ENCODE measurements at regions not wholly inside any gene's neighbourhood (a gene's known extent, or its start where the extent isn't known, plus 50 kb on each side); places are given as distances from the start of the nearest gene placed in this dataset.
A peak's percentile ranks its signal among the peaks of the same experiment; 100 is the strongest.

DNA sequence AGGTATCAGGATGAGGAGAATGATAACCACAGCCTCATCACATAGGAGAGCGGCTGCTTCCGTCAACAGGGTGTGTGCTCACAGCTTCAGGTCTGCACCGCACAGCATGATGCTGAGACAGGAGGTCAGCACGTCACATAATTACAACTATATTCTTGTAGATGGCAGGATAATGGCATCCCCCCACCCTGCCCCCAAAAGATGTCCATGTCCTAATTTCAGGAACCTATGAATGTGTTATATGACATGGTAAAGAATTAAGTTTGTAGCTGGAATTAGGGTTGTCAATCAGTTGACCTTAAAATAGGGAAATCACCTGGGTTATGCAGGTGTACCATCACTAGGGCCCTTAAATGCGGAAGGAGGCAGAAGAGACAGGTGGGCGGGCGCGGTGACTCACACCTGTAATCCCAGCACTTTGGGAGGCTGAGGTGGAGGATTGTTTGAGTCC, 73.9 kb downstream of the ARL4C start:
- WGBS, 10 experiments, result 80 to 100% (median 96%) methylated on average over 1 to 8 of the region's 8 CpGs; no CpG with 5 or more reads in 1 of the 10 experiments
- Histone ChIP-seq H3K4me1 (replicated peaks in 1 of 2) (peaks cover 14 to 19% of the 10 kb centered on the region in 2 donors), H3K27ac (no peak overlapping the region), H3K4me3 (no peak overlapping the region)
- in situ Hi-C loops (cut with MboI; ENCODE audit: low pct_unique_long_range_greater_than_20kb in 2 of 9, low sequenced_read_pairs in 9 of 9, unreplicated experiment in 9 of 9), result no loop called here
- no peak for ATAC-seq (replicated peaks in 6 of 8)

DNA sequence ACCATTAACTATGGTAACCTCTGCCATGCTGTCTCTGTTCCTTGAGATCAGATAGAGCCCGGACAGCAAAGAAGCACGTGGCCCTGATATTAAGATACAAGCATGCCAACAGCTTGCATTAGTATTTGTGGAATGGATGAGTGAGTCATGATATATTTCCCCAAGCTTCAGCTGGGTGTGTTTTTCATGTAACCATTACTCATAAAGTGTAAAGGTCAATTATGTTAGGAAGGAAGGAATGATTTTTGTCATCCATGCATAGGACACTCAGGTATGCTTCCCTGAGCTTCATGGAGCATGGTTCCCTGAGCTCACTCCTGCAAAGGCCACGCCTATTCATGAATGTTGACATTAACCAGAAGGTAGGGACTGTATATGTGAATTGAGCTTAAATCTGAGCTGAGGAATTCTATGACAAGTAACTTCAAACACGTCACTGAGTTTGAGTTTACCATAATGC, 74.6 kb downstream of the ARL4C start:
- WGBS, 10 experiments, result 0 to 100% (median 68%) methylated on average over 1 to 4 of the region's 4 CpGs
- H3K4me1 ChIP-seq (replicated peaks in 1 of 2), result peaks cover 14 to 16% of the 10 kb centered on the region in 2 donors
- peak; percentile 54 to 96 (median 68) for ATAC-seq (replicated peaks in 6 of 8)
- no peak overlapping the region for H3K27ac ChIP-seq
- no peak overlapping the region for H3K4me3 ChIP-seq
- in situ Hi-C loops (cut with MboI; ENCODE audit: low pct_unique_long_range_greater_than_20kb in 2 of 9, low sequenced_read_pairs in 9 of 9, unreplicated experiment in 9 of 9), result no loop called here

DNA sequence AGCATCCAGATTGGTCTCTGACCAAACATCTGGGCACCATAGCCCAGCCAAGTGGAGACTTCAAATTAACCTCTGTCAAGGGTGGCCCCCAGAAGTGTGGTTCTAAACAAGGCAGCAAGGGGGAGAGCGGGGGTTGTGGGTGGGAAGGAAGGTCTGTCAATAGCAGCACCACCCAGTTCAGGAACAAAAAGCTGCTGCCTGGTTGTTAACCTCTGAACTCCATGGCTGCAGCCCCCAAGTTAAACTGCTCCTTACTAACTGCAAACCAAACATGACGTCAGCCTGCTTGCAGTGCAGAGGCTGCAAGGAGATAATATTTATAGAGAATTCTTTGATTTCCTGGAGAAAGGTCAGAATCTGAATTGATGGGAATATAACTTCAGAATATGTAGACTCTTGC, 76.5 kb downstream of the ARL4C start:
- WGBS, 10 experiments, result 0 to 80% (median 67%) methylated on average over 1 of the region's 2 CpGs; no CpG with 5 or more reads in 7 of the 10 experiments
- Histone ChIP-seq H3K27ac (no peak overlapping the region), H3K4me1 (replicated peaks in 1 of 2) (peaks cover 7 to 14% of the 10 kb centered on the region in 2 donors), H3K4me3 (no peak overlapping the region)
- ATAC-seq (replicated peaks in 6 of 8), result peak in 5 of 8 experiments; percentile 77 to 89 (median 82)
- in situ Hi-C loops (cut with MboI; ENCODE audit: low pct_unique_long_range_greater_than_20kb in 2 of 9, low sequenced_read_pairs in 9 of 9, unreplicated experiment in 9 of 9), result no loop called here

DNA sequence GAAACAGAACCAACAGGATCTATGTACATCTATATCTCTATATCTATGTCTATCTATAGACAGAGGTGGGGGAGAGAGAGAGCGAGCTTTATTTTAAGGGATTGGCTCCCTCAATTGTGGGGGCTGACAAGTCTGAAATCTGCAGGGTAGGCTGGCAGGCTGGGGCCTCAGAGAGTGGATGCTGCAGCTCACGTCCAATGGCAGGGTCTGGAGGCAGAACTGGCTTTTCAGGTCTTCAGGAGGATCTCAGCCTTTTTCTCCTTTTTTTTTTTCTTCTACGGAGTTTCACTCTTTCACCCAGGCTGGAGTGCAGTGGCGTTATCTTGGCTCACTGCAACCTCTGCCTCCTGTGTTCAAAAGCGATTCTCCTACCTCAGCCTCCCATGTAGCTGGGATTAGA, 77.2 kb downstream of the ARL4C start:
- in situ Hi-C loops (cut with MboI; ENCODE audit: low pct_unique_long_range_greater_than_20kb in 2 of 9, low sequenced_read_pairs in 9 of 9, unreplicated experiment in 9 of 9), result no loop called here
- 92 to 100% (median 100%) methylated on average over 1 to 3 of the region's 5 CpGs; no CpG with 5 or more reads in 6 of the 10 experiments for WGBS, 10 experiments
- H3K4me1 ChIP-seq (replicated peaks in 1 of 2), result peaks cover 7 to 14% of the 10 kb centered on the region in 2 donors

DNA sequence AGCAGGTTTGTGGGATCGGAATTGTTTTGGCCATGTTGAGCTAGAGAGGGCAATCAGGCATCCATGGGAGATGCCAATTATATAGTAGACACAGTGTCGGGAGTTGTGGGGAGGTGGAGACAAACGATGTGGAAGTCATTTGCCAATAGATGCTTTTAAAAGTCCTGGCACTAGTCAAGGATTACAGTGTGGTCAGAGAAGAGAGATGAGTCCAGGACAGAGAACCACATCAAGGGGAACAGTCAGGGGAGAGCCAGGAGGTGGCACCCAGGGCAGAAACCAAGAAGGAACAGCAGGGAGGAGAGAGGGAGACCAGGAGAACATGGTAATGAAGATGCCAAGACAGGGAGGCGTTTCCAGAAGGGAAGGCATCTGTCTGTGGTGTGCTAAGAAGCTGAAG, 81.2 kb downstream of the ARL4C start:
- 37 to 100% (median 75%) methylated on average over 1 to 4 of the region's 4 CpGs; no CpG with 5 or more reads in 2 of the 10 experiments for WGBS, 10 experiments
- ATAC-seq (replicated peaks in 6 of 8), result no peak
- in situ Hi-C loops (cut with MboI; ENCODE audit: low pct_unique_long_range_greater_than_20kb in 2 of 9, low sequenced_read_pairs in 9 of 9, unreplicated experiment in 9 of 9), result no loop called here
- no peak overlapping the region for H3K27ac ChIP-seq
- H3K4me1 ChIP-seq (replicated peaks in 1 of 2), result peaks cover 7 to 10% of the 10 kb centered on the region in 2 donors
- H3K4me3 ChIP-seq, result no peak overlapping the region

More for the DNA sequence above, 77.2 kb downstream of the ARL4C start:
- no peak overlapping the region for H3K4me3 ChIP-seq
- no peak for ATAC-seq (replicated peaks in 6 of 8)
- H3K27ac ChIP-seq, result no peak overlapping the region

DNA sequence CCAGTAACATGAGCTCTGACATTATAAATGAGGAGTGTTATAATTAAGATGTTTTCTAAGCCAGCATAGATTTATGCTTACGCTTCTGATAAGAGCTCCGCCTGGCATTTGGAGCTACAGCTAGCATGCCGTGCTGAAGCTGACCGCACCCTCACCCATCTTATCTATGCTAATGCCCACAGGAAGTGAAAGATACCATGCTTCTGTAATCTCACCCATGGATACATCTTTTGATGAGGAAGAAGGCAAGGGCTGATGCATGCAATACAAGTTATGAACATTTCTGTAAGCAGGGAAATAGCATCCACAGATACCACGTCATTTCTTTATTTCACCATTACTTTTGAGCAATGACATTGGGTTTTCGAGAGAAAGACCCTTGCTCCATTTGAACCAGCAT, 82.3 kb downstream of the ARL4C start:
- H3K27ac ChIP-seq, result no peak overlapping the region
- in situ Hi-C loops (cut with MboI; ENCODE audit: low pct_unique_long_range_greater_than_20kb in 2 of 9, low sequenced_read_pairs in 9 of 9, unreplicated experiment in 9 of 9), result no loop called here
- ATAC-seq (replicated peaks in 6 of 8), result no peak
- H3K4me3 ChIP-seq, result no peak overlapping the region
- 40 to 100% (median 88%) methylated on average over 1 to 5 of the region's 6 CpGs; no CpG with 5 or more reads in 1 of the 10 experiments for WGBS, 10 experiments
- H3K4me1 ChIP-seq (replicated peaks in 1 of 2), result peaks cover 0 to 9% of the 10 kb centered on the region in 2 donors

DNA sequence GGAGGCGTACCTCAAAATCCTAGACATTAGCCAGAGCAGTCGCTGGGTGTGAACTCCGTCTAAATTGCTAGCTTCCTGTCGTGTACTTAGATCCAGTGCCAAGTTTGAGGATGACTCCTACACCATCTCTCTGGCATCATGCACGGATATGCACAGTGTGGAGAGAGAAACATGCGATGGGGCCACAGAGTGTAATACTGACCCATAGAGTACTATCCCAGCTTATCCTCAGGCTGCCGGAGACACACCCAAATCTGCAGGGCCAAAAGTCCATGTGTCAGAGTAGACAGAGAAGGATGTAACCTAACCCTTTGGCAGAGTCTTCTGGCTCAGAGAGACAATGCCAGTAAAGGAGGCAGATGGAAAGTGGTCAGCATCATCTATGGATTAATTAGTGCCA, 84.2 kb downstream of the ARL4C start:
- 0 to 100% (median 100%) methylated on average over 1 to 5 of the region's 7 CpGs; no CpG with 5 or more reads in 3 of the 10 experiments for WGBS, 10 experiments
- Histone ChIP-seq H3K4me1 (replicated peaks in 1 of 2) (peaks cover 0 to 9% of the 10 kb centered on the region in 2 donors), H3K4me3 (no peak overlapping the region), H3K27ac (no peak overlapping the region)
- in situ Hi-C loops (cut with MboI; ENCODE audit: low pct_unique_long_range_greater_than_20kb in 2 of 9, low sequenced_read_pairs in 9 of 9, unreplicated experiment in 9 of 9), result no loop called here
- peak in 3 of 8 experiments; percentile 66 to 96 (median 95) for ATAC-seq (replicated peaks in 6 of 8)

DNA sequence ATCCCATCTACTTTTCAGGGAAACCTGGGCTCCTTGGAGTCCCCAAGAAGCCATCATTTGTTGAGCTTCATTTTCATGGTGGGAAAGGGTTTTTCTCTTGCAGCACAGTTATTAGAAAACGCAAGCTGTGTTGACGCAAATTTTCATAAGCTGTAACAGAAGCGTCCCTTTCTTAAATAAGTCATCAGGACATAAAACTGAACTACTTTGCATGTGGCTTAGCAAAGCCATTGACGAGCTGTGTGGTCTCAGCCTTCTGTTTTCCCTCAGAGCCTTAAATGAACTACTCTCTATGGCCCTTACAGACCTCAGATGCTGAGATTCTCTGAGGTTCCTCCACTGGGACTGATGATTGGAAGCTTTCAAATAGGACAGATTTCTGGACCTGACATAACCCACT, 85.1 kb downstream of the ARL4C start:
- Histone ChIP-seq H3K4me3 (no peak overlapping the region), H3K27ac (no peak overlapping the region), H3K4me1 (replicated peaks in 1 of 2) (peaks cover 0 to 9% of the 10 kb centered on the region in 2 donors)
- in situ Hi-C loops (cut with MboI; ENCODE audit: low pct_unique_long_range_greater_than_20kb in 2 of 9, low sequenced_read_pairs in 9 of 9, unreplicated experiment in 9 of 9), result no loop called here
- no peak for ATAC-seq (replicated peaks in 6 of 8)
- 50 to 100% (median 99%) methylated on average over 1 to 4 of the region's 4 CpGs; no CpG with 5 or more reads in 2 of the 10 experiments for WGBS, 10 experiments

DNA sequence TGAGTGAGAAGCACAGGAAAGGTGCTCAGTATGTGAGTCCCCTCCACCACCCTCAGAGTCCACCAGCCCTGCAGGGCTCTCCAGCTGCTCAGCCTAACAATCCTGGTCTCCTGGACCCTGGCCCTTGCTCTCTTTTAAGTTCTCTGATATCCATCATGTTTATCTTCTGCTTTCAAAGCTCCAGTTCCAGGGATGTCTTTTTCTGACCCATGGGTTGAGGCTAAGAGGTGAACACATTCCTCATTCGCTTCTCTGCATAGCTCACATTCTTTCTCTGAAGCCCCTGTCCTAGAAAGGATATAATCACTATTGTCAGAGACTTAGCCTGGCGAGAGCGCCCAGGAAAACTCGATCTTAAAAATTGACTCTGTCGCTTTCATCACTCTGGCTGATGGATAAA, 86.4 kb downstream of the ARL4C start:
- peak in 3 of 8 experiments; percentile 26 to 73 (median 38) for ATAC-seq (replicated peaks in 6 of 8)
- WGBS, 10 experiments, result 40 to 100% (median 75%) methylated on average over 1 to 5 of the region's 5 CpGs; no CpG with 5 or more reads in 2 of the 10 experiments
- in situ Hi-C loops (cut with MboI; ENCODE audit: low pct_unique_long_range_greater_than_20kb in 2 of 9, low sequenced_read_pairs in 9 of 9, unreplicated experiment in 9 of 9), result no loop called here
- no peak overlapping the region for H3K27ac ChIP-seq
- H3K4me3 ChIP-seq, result no peak overlapping the region
- peaks cover 2 to 9% of the 10 kb centered on the region in 2 donors for H3K4me1 ChIP-seq (replicated peaks in 1 of 2)

DNA sequence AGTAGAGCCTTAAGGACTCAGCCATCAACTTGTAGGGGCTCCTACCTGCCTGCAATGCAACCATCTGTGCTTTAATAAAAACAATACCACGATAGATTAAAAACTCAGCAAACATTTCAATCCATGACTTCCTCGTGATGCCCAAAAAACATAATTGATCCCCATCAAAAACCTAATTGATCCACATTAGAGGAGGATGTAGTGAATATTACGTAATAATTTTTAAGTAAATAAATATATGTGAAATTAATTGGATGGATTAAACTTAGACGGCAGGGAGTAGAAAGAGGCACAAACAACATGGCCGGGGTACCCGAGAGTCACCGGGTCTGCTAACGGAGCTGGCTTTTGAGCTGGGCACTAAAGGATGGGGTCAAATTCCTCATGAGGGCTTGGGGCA, 87.3 kb downstream of the ARL4C start:
- Histone ChIP-seq H3K4me3 (no peak overlapping the region), H3K27ac (no peak overlapping the region), H3K4me1 (replicated peaks in 1 of 2) (peaks cover 2 to 9% of the 10 kb centered on the region in 2 donors)
- in situ Hi-C loops (cut with MboI; ENCODE audit: low pct_unique_long_range_greater_than_20kb in 2 of 9, low sequenced_read_pairs in 9 of 9, unreplicated experiment in 9 of 9), result no loop called here
- ATAC-seq (replicated peaks in 6 of 8), result no peak
- 91 to 100% (median 98%) methylated on average over 1 to 8 of the region's 8 CpGs for WGBS, 10 experiments

DNA sequence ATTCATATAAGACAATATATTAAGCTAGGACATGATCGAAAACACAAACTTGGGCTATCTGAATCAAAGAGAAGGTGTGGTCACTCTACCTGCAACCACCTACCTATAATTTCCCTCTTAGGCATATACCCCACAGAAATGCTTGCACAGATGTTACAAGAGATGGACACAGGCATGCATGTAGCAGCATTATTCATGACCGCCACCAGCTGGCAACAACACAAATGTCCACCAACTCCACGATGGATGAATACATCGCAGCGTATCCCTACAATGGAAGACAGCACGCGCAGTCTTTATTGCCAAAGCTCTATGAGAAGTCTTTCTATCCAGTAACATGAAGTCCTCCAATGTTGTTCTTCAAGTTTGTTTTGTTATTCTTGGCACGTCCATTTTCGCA, 90.8 kb downstream of the ARL4C start:
- Histone ChIP-seq H3K4me3 (no peak overlapping the region), H3K27ac (no peak overlapping the region), H3K4me1 (replicated peaks in 1 of 2) (peaks cover 5 to 9% of the 10 kb centered on the region in 2 donors)
- peak in 4 of 8 experiments; percentile 38 to 74 (median 52) for ATAC-seq (replicated peaks in 6 of 8)
- in situ Hi-C loops (cut with MboI; ENCODE audit: low pct_unique_long_range_greater_than_20kb in 2 of 9, low sequenced_read_pairs in 9 of 9, unreplicated experiment in 9 of 9), result no loop called here
- 0 to 100% (median 88%) methylated on average over 1 to 8 of the region's 9 CpGs for WGBS, 10 experiments

DNA sequence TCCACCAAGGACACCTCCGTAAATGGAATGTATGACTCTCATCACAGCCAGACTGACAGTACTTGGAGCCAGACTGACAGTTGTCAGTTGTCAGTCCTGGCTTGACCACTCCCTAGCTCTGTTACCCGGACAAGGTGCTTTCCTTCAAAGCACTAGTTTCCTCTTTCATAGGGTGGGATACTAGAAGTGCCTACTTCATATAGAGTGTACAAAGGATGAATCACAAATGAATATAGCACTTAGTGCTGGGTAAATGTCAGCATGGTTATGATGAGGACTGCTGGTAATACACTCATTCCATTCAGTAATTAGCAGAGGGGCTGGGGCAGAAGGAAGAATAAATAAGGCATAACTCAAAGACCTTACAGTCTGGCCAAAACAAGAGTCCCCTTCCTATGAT, 91.4 kb downstream of the ARL4C start:
- Histone ChIP-seq H3K27ac (no peak overlapping the region), H3K4me1 (replicated peaks in 1 of 2) (peaks cover 3 to 5% of the 10 kb centered on the region in 2 donors), H3K4me3 (no peak overlapping the region)
- in situ Hi-C loops (cut with MboI; ENCODE audit: low pct_unique_long_range_greater_than_20kb in 2 of 9, low sequenced_read_pairs in 9 of 9, unreplicated experiment in 9 of 9), result no loop called here
- ATAC-seq (replicated peaks in 6 of 8), result peak in 3 of 8 experiments; percentile 48 to 64 (median 55)
- 51 to 100% (median 100%) methylated on average over 1 to 2 of the region's 2 CpGs; no CpG with 5 or more reads in 3 of the 10 experiments for WGBS, 10 experiments

DNA sequence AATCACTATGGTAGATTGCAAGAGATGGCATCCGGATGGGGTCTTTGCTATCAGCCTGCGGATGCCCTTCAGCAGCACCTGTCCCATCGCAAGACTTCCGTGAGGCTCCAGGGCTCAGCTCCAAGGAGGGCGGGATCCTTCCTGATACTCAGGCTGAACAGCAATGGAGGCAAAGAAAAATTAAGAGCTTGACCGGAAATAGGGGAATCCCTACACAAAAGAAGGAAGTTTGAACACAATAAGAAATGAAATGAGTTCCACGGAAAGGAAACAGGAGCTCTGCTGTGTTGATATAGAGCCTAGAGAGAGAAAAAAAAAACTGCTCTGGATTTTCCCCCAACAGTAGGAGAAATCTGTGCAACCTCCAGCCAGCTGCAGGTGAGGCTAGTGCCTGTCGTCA, 91.9 kb downstream of the ARL4C start:
- WGBS, 10 experiments, result 73 to 100% (median 93%) methylated on average over 2 to 7 of the region's 8 CpGs; no CpG with 5 or more reads in 1 of the 10 experiments
- no peak for ATAC-seq (replicated peaks in 6 of 8)
- Histone ChIP-seq H3K27ac (no peak overlapping the region), H3K4me1 (replicated peaks in 1 of 2) (peaks cover 0 to 5% of the 10 kb centered on the region in 2 donors), H3K4me3 (no peak overlapping the region)
- in situ Hi-C loops (cut with MboI; ENCODE audit: low pct_unique_long_range_greater_than_20kb in 2 of 9, low sequenced_read_pairs in 9 of 9, unreplicated experiment in 9 of 9), result no loop called here

DNA sequence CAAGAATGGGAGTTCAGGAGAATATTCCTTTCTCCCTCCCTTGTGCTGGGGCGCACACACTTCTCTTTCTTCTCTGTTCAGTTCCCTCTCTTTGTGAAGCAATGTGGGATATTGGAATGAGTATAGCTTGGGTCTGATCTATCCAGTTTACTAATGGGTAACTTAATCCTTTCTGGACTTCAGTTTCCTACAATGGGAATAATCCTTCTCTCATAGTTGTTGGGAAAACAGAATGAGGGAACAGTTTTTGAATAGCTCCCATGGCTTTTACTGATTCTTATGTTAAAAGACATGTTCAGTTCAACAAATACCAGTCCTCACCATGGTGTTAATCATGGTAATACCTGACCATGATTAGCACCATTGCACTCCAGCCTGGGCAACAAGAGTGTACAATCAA, 93.1 kb downstream of the ARL4C start:
- in situ Hi-C loops (cut with MboI; ENCODE audit: low pct_unique_long_range_greater_than_20kb in 2 of 9, low sequenced_read_pairs in 9 of 9, unreplicated experiment in 9 of 9), result no loop called here
- Histone ChIP-seq H3K4me1 (replicated peaks in 1 of 2) (peaks cover 0 to 5% of the 10 kb centered on the region in 2 donors), H3K4me3 (no peak overlapping the region), H3K27ac (no peak overlapping the region)
- WGBS, 10 experiments, result 100% methylated on average over 1 of the region's 1 CpG; no CpG with 5 or more reads in 8 of the 10 experiments
- peak in 1 of 8 experiments; percentile 12 for ATAC-seq (replicated peaks in 6 of 8)
